Parathyroid adenoma (tissue), 2 donors: ENCODE measurements at regions not wholly inside any gene's neighbourhood (a gene's known extent, or its start where the extent isn't known, plus 50 kb on each side); places are given as distances from the start of the nearest gene placed in this dataset.

Source experiments
- H2AFZ ChIP-seq: fragments of 300-600 bp; sonication (generic); one replicate; pipeline ENCODE4 v1.7.0; 2017; ENCODE audit warnings: antibody characterized with exemption, mild to moderate bottlenecking
- H3K27ac ChIP-seq: fragments of 300-600 bp; sonication (generic); one replicate; pipeline ENCODE4 v1.7.0; 2017
- H3K27me3 ChIP-seq: fragments of 300-600 bp; sonication (generic); one replicate; pipeline ENCODE4 v1.7.0; 2017; ENCODE audit warnings: low read length; ENCODE audit not compliant: control insufficient read depth, insufficient read depth
- H3K36me3 ChIP-seq: fragments of 300-600 bp; sonication (generic); one replicate; pipeline ENCODE4 v1.7.0; 2017; ENCODE audit warnings: low read length; ENCODE audit not compliant: control insufficient read depth, insufficient read depth
- H3K4me1 ChIP-seq: fragments of 300-600 bp; sonication (generic); one replicate; pipeline ENCODE4 v1.7.0; 2017; ENCODE audit warnings: control low read depth
- H3K4me2 ChIP-seq: fragments of 300-600 bp; sonication (generic); one replicate; pipeline ENCODE4 v1.7.0; 2017; ENCODE audit warnings: low read length
- H3K4me3 ChIP-seq: fragments of 300-600 bp; sonication (generic); one replicate; pipeline ENCODE4 v1.7.0; 2017; ENCODE audit warnings: low read depth, low read length
- H3K79me2 ChIP-seq: fragments of 300-600 bp; sonication (generic); one replicate; pipeline ENCODE4 v1.7.0; 2017; ENCODE audit warnings: control low read depth
- H3K9ac ChIP-seq: fragments of 300-600 bp; sonication (generic); one replicate; pipeline ENCODE4 v1.7.0; 2017; ENCODE audit warnings: mild to moderate bottlenecking
- H3K9me3 ChIP-seq: fragments of 300-600 bp; sonication (generic); one replicate; pipeline ENCODE4 v1.7.0; 2017; ENCODE audit warnings: low read length; ENCODE audit not compliant: control insufficient read depth
- CTCF ChIP-seq: fragments of 300-600 bp; sonication (generic); IDR thresholded peaks from one replicate; pipeline ENCODE4 v1.7.0; 2017; ENCODE audit warnings: antibody characterized with exemption, mild to moderate bottlenecking
- donor health status: primary hyperparathyroidism.

DNA sequence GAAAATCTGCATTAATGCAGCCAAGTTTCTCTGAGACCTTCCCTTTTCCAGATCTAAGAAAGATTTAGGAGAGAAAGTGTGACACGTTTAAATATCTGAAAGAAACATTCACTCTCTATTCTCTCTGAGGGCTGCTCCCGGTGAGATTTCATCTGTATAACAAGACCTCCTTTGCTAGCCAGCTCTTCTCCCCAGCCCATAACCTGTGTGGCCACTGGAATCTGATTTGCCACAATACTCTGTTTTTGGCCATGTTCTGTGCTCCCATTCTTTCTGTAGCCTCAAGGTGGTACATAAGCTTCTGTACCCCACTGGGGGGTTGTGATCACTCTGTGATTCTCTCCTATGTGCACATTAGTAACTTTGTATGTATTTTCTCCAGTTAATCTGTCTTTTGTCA is 291.0 kb upstream of the SEMA6A start:
- Histone ChIP-seq H3K4me1 (peaks cover 29% of the 10 kb centered on the region), H3K4me2 (no peak overlapping the region), H3K9ac (no peak overlapping the region), H3K36me3 (no peaks in the 10 kb centered on the region), H3K27me3 (no peaks in the 10 kb centered on the region), H3K4me3 (no peak overlapping the region), H2AFZ (no peak overlapping the region), H3K79me2 (no peaks in the 10 kb centered on the region), H3K9me3 (no peaks in the 10 kb centered on the region), H3K27ac (no peak overlapping the region)
- TF ChIP-seq CTCF, result no peak

GRCh38 chr5:116864838-116865190 is 290.2 kb upstream of the SEMA6A start:
- no peaks in the 10 kb centered on the region for H3K79me2 ChIP-seq
- no peak overlapping the region for H3K9ac ChIP-seq
- H3K4me3 ChIP-seq, result no peak overlapping the region
- no peaks in the 10 kb centered on the region for H3K27me3 ChIP-seq
- no peak overlapping the region for H3K27ac ChIP-seq
- TF ChIP-seq CTCF, result no peak
- peak overlapping the region; percentile 41 for H3K4me2 ChIP-seq
- H3K36me3 ChIP-seq, result no peaks in the 10 kb centered on the region
- H2AFZ ChIP-seq, result peak overlapping the region; percentile 77
- peaks cover 29% of the 10 kb centered on the region for H3K4me1 ChIP-seq
- no peaks in the 10 kb centered on the region for H3K9me3 ChIP-seq

- H2AFZ ChIP-seq, result peak overlapping the region; percentile 77
- H3K27me3 ChIP-seq, result no peaks in the 10 kb centered on the region
- H3K4me3 ChIP-seq, result no peak overlapping the region
- no peaks in the 10 kb centered on the region for H3K36me3 ChIP-seq
- peak overlapping the region; percentile 55 for H3K27ac ChIP-seq
- no peak overlapping the region for H3K9ac ChIP-seq
- peaks cover 29% of the 10 kb centered on the region for H3K4me1 ChIP-seq
- no peak for TF ChIP-seq CTCF
- no peaks in the 10 kb centered on the region for H3K9me3 ChIP-seq
- no peaks in the 10 kb centered on the region for H3K79me2 ChIP-seq
- peak overlapping the region; percentile 41 for H3K4me2 ChIP-seq
Observed at GRCh38 chr5:116864157-116864837, 289.7 kb upstream of the SEMA6A start.

GRCh38 chr5:116862632-116863455 is 288.2 kb upstream of the SEMA6A start:
- Histone ChIP-seq H2AFZ (no peak overlapping the region), H3K36me3 (no peaks in the 10 kb centered on the region), H3K9me3 (no peaks in the 10 kb centered on the region), H3K9ac (no peak overlapping the region), H3K27me3 (no peaks in the 10 kb centered on the region), H3K4me1 (peaks cover 29% of the 10 kb centered on the region), H3K4me3 (no peak overlapping the region), H3K4me2 (no peak overlapping the region), H3K27ac (no peak overlapping the region), H3K79me2 (no peaks in the 10 kb centered on the region)
- TF ChIP-seq CTCF, result no peak
